ENCODE measurements at regions not wholly inside any gene's neighbourhood (a gene's known extent, or its start where the extent isn't known, plus 50 kb on each side); places are given as distances from the start of the nearest gene placed in this dataset.

GRCh38 chr9:17930071-17930470 lies 351.2 kb downstream of the SH3GL2 start:
- Histone ChIP-seq H3K9me3 (ENCODE audit: insufficient read depth, low read depth, low read length) (no peaks in the 10 kb centered on the region), H3K4me3 (ENCODE audit: low read length) (no peak overlapping the region), H3K27ac (ENCODE audit: low read length) (no peak overlapping the region), H3K4me1 (ENCODE audit: insufficient read depth, low read length) (peaks cover 19% of the 10 kb centered on the region), H3K9ac (ENCODE audit: low read depth, low read length) (no peak overlapping the region), H3K36me3 (ENCODE audit: insufficient read depth, low read depth, low read length) (no peaks in the 10 kb centered on the region), H3K27me3 (ENCODE audit: insufficient read depth, low read length) (no peaks in the 10 kb centered on the region)

DNA sequence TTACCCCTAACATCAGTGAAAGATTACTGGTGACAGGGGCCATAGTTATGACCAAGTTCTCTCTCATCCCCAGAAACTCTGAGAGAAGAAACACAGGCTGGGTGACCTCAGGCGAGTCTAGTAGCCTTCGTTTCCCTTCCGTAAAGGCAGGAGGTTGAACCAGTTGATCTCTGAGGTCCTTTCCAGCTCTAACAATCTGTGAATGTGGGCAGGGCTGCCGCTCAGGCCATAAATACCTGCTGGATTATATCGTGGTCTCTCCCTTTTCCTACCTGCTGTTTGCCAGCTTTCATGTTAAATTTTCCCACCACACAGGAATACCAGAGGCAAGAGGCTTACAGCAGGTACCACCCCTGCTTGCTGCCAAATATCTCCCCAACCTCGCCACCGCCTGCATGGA lies 357.5 kb downstream of the SH3GL2 start:
- no peak overlapping the region for H3K9ac ChIP-seq (ENCODE audit: low read depth, low read length)

DNA sequence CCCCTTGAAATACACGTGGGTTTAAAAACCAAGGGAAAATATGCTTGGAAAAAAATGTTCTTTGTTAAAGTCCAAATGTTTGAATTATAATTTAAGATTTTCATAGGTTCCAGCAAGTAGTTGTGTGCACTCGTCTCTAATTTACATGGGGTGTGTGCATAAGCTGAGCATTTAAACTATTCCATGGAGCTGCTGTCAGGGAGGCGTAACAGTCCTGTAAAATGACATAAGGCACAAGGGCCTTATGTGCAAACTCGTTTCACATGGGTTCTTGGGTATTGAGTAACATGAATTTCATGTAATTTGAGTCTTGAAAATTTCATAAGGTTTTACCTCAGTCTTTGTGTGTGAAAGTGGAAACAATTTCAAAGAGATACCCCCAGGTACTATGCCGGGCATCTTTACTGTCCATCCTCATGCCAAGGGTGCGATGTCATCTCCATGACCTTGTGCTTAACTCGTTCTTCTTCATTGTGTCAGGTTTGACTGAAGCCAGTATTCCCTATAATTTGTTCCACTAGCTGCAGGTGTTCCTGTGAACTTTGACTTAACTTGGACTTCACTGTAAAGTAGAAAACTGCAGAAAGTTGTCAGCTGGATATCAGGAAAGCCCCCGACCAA lies 359.3 kb downstream of the SH3GL2 start:
- H3K27me3 ChIP-seq (ENCODE audit: insufficient read depth, low read length): no peaks in the 10 kb centered on the region
- H3K4me3 ChIP-seq (ENCODE audit: low read length): no peak overlapping the region
- H3K36me3 ChIP-seq (ENCODE audit: insufficient read depth, low read depth, low read length): no peaks in the 10 kb centered on the region
- no peaks in the 10 kb centered on the region for H3K9me3 ChIP-seq (ENCODE audit: insufficient read depth, low read depth, low read length)
- no peak overlapping the region for H3K27ac ChIP-seq (ENCODE audit: low read length)
- no peaks in the 10 kb centered on the region for H3K4me1 ChIP-seq (ENCODE audit: insufficient read depth, low read length)
- no peak overlapping the region for H3K9ac ChIP-seq (ENCODE audit: low read depth, low read length)

More for the DNA sequence above, 357.5 kb downstream of the SH3GL2 start:
- no peak overlapping the region for H3K4me3 ChIP-seq (ENCODE audit: low read length)
- H3K9me3 ChIP-seq (ENCODE audit: insufficient read depth, low read depth, low read length): no peaks in the 10 kb centered on the region
- H3K4me1 ChIP-seq (ENCODE audit: insufficient read depth, low read length): peaks cover 7% of the 10 kb centered on the region
- H3K36me3 ChIP-seq (ENCODE audit: insufficient read depth, low read depth, low read length): no peaks in the 10 kb centered on the region
- H3K27me3 ChIP-seq (ENCODE audit: insufficient read depth, low read length): no peaks in the 10 kb centered on the region
- H3K27ac ChIP-seq (ENCODE audit: low read length): no peak overlapping the region

DNA sequence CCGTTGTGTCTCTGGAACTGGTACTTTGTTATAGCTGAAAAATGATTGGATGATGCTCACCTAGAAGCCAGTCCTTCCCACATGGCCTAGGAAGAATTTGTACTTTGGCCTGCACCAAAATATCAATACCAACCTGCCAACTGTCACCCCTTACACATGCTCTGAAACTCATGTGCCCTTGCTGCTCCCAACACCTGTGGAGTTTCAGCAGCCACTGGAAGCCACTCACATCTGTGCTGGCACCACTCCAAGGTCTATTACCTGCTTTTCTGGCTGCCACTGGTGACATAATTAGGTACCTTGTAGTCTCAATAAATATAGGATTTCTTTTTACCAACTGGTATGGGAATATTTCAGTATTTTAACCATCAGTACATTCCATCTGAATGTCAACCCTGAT lies 363.6 kb downstream of the SH3GL2 start:
- H3K9ac ChIP-seq (ENCODE audit: low read depth, low read length): no peak overlapping the region

DNA sequence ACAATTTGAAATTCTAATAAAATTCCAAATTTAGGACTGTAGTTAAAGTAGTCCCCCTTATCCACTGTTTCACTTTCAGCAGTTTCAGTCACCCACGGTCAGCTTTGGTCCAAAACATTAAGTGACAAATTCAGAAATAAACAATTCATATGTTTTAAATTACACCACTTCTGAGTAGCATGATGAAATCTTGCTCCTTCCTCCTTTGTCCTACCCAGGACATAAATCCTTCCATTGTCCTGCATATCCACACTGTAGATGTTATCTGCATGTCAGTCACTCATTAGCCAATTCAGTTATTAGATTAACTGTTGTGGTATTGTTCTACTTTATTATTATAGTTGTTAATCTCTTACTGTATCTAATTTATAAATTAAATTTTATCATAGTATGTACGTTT lies 376.5 kb downstream of the SH3GL2 start:
- H3K36me3 ChIP-seq (ENCODE audit: insufficient read depth, low read depth, low read length): no peaks in the 10 kb centered on the region
- no peak overlapping the region for H3K4me3 ChIP-seq (ENCODE audit: low read length)
- H3K9me3 ChIP-seq (ENCODE audit: insufficient read depth, low read depth, low read length): no peaks in the 10 kb centered on the region
- no peaks in the 10 kb centered on the region for H3K27me3 ChIP-seq (ENCODE audit: insufficient read depth, low read length)
- no peaks in the 10 kb centered on the region for H3K4me1 ChIP-seq (ENCODE audit: insufficient read depth, low read length)
- H3K9ac ChIP-seq (ENCODE audit: low read depth, low read length): no peak overlapping the region
- no peak overlapping the region for H3K27ac ChIP-seq (ENCODE audit: low read length)

More for the DNA sequence above, 363.6 kb downstream of the SH3GL2 start:
- Histone ChIP-seq H3K4me3 (ENCODE audit: low read length) (no peak overlapping the region), H3K4me1 (ENCODE audit: insufficient read depth, low read length) (no peaks in the 10 kb centered on the region), H3K9me3 (ENCODE audit: insufficient read depth, low read depth, low read length) (peaks cover 5% of the 10 kb centered on the region; the same call in 1 of the 2 replicates), H3K27me3 (ENCODE audit: insufficient read depth, low read length) (no peaks in the 10 kb centered on the region), H3K27ac (ENCODE audit: low read length) (no peak overlapping the region), H3K36me3 (ENCODE audit: insufficient read depth, low read depth, low read length) (no peaks in the 10 kb centered on the region)

- Histone ChIP-seq H3K9ac (ENCODE audit: low read depth, low read length) (no peak overlapping the region), H3K4me1 (ENCODE audit: insufficient read depth, low read length) (no peaks in the 10 kb centered on the region), H3K27me3 (ENCODE audit: insufficient read depth, low read length) (no peaks in the 10 kb centered on the region), H3K36me3 (ENCODE audit: insufficient read depth, low read depth, low read length) (no peaks in the 10 kb centered on the region), H3K27ac (ENCODE audit: low read length) (no peak overlapping the region), H3K4me3 (ENCODE audit: low read length) (no peak overlapping the region), H3K9me3 (ENCODE audit: insufficient read depth, low read depth, low read length) (no peaks in the 10 kb centered on the region)
Observed at GRCh38 chr9:17958363-17958762, 379.5 kb downstream of the SH3GL2 start.

DNA sequence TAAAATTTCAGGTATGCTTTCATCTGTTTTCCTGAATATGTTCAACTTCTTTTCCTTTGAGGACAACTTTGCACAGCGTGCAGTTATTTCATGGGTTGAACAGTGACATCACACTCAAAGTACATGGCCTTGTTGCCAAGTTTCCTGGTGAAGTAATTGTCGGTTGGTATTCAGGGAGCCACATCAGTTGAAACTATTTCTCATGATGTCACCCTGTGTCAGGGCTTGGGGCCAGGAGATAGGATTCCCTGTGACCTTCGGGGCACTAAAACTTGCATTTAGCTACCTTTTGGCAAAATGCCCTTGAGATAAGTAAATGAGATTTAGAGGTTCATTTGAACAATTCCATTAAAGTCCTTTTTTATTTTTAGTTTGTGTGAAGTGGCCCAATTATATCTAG lies 383.9 kb downstream of the SH3GL2 start:
- Histone ChIP-seq H3K9me3 (ENCODE audit: insufficient read depth, low read depth, low read length) (no peaks in the 10 kb centered on the region), H3K4me3 (ENCODE audit: low read length) (no peak overlapping the region), H3K4me1 (ENCODE audit: insufficient read depth, low read length) (no peaks in the 10 kb centered on the region), H3K9ac (ENCODE audit: low read depth, low read length) (no peak overlapping the region), H3K36me3 (ENCODE audit: insufficient read depth, low read depth, low read length) (no peaks in the 10 kb centered on the region), H3K27me3 (ENCODE audit: insufficient read depth, low read length) (no peaks in the 10 kb centered on the region), H3K27ac (ENCODE audit: low read length) (no peak overlapping the region)

- H3K9me3 ChIP-seq (ENCODE audit: insufficient read depth, low read depth, low read length): no peaks in the 10 kb centered on the region
- no peaks in the 10 kb centered on the region for H3K27me3 ChIP-seq (ENCODE audit: insufficient read depth, low read length)
- no peak overlapping the region for H3K9ac ChIP-seq (ENCODE audit: low read depth, low read length)
- no peaks in the 10 kb centered on the region for H3K4me1 ChIP-seq (ENCODE audit: insufficient read depth, low read length)
- no peak overlapping the region for H3K4me3 ChIP-seq (ENCODE audit: low read length)
- no peak overlapping the region for H3K27ac ChIP-seq (ENCODE audit: low read length)
- H3K36me3 ChIP-seq (ENCODE audit: insufficient read depth, low read depth, low read length): no peaks in the 10 kb centered on the region
Observed at GRCh38 chr9:17963498-17963897, 384.6 kb downstream of the SH3GL2 start.

- Histone ChIP-seq H3K4me1 (ENCODE audit: insufficient read depth, low read length) (no peaks in the 10 kb centered on the region), H3K9me3 (ENCODE audit: insufficient read depth, low read depth, low read length) (no peaks in the 10 kb centered on the region), H3K27ac (ENCODE audit: low read length) (no peak overlapping the region), H3K36me3 (ENCODE audit: insufficient read depth, low read depth, low read length) (no peaks in the 10 kb centered on the region), H3K4me3 (ENCODE audit: low read length) (no peak overlapping the region), H3K9ac (ENCODE audit: low read depth, low read length) (no peak overlapping the region), H3K27me3 (ENCODE audit: insufficient read depth, low read length) (no peaks in the 10 kb centered on the region)
Observed at GRCh38 chr9:17967731-17968130, 388.9 kb downstream of the SH3GL2 start.

GRCh38 chr9:17969232-17969631 lies 390.4 kb downstream of the SH3GL2 start:
- no peak overlapping the region for H3K27ac ChIP-seq (ENCODE audit: low read length)

DNA sequence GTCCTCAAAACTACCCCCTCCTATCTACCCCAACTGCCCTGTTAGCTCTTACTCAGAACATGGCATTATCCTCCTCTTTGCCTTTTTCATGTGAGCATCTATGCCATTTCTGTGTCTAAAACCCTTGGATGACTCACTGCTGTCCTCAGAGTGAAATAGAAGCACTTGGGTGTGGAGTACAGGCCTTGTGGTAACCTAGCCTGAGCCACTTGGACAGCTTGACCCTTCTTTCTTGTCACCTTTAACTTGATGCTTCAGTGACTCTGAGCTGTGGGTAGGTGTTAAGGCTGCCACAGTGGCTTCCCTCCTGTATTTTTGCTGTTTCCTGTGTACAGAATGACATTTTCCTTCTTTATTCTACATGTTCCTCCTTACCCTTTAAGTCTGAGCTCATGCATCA lies 391.4 kb downstream of the SH3GL2 start:
- H3K9me3 ChIP-seq (ENCODE audit: insufficient read depth, low read depth, low read length): no peaks in the 10 kb centered on the region
- no peaks in the 10 kb centered on the region for H3K4me1 ChIP-seq (ENCODE audit: insufficient read depth, low read length)
- H3K27ac ChIP-seq (ENCODE audit: low read length): no peak overlapping the region
- no peak overlapping the region for H3K9ac ChIP-seq (ENCODE audit: low read depth, low read length)
- H3K4me3 ChIP-seq (ENCODE audit: low read length): no peak overlapping the region
- no peaks in the 10 kb centered on the region for H3K27me3 ChIP-seq (ENCODE audit: insufficient read depth, low read length)
- no peaks in the 10 kb centered on the region for H3K36me3 ChIP-seq (ENCODE audit: insufficient read depth, low read depth, low read length)

More at GRCh38 chr9:17969232-17969631, 390.4 kb downstream of the SH3GL2 start:
- Histone ChIP-seq H3K4me1 (ENCODE audit: insufficient read depth, low read length) (no peaks in the 10 kb centered on the region), H3K27me3 (ENCODE audit: insufficient read depth, low read length) (no peaks in the 10 kb centered on the region), H3K9ac (ENCODE audit: low read depth, low read length) (no peak overlapping the region), H3K4me3 (ENCODE audit: low read length) (no peak overlapping the region), H3K36me3 (ENCODE audit: insufficient read depth, low read depth, low read length) (no peaks in the 10 kb centered on the region), H3K9me3 (ENCODE audit: insufficient read depth, low read depth, low read length) (no peaks in the 10 kb centered on the region)

DNA sequence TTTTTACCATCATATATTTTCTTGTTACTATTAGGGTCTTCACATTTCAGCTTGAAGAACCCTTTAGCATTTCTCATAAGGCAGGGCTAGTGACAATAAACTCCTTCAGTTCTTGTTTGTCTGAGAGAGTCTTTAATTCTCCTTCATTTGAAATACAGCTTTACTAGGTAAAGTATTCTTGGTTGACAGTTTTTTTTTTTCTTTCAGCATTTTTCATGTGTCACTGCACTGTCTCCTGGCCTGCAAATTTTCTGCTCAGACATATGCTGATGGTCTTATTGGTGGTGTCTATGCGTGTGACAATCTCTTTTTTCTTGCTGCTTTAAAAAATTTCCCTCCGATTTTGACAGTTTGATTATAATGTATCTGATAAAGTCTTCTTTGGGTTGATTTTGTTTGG lies 399.9 kb downstream of the SH3GL2 start:
- no peak overlapping the region for H3K4me3 ChIP-seq (ENCODE audit: low read length)
- no peaks in the 10 kb centered on the region for H3K27me3 ChIP-seq (ENCODE audit: insufficient read depth, low read length)
- H3K27ac ChIP-seq (ENCODE audit: low read length): no peak overlapping the region
- H3K9me3 ChIP-seq (ENCODE audit: insufficient read depth, low read depth, low read length): peaks cover 15% of the 10 kb centered on the region
- H3K9ac ChIP-seq (ENCODE audit: low read depth, low read length): no peak overlapping the region
- H3K36me3 ChIP-seq (ENCODE audit: insufficient read depth, low read depth, low read length): no peaks in the 10 kb centered on the region
- H3K4me1 ChIP-seq (ENCODE audit: insufficient read depth, low read length): no peaks in the 10 kb centered on the region
